OCI-M2 (cell line): ENCODE measurements at regions not wholly inside any gene's neighbourhood (a gene's known extent, or its start where the extent isn't known, plus 50 kb on each side); places are given as distances from the start of the nearest gene placed in this dataset.

ENCODE experiments used
- DNase-seq: peaks from one replicate; lab custom pipeline; 2025; ENCODE audit not compliant: unreplicated experiment; lab: John Stamatoyannopoulos, UW

DNA sequence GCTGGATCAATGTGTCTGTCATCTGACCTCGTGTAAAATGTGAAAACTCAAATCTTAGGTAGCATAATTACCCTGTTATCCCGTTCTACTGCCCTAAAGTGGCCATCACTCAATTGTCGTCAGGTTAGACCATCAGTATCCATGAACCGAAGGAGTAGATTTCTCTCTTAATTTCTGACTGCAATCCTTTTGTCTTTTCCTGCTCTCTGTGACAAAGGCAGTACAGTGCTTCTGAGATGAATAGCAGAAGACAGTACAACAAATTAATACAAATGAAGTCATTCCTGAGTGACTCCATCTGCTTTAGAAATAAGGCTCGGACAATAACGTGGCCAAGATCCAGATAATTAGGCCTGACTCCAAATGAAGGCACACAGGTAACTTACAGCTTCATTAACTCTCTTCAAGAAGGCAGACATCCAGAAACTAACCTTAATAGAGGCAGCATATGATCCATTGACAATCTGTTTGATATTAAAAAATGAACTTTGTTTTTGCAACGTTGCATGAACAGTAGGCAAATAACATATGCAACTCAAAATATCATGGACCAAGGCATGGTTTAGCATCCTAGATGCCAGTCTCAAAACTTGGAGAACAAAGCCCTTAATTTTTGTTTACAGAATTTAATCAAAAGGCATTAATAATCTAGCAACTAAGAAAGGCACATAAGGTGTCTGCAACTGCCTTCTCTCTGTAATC lies 96.7 kb upstream of the CDH20 start:
- no peak for DNase-seq

DNA sequence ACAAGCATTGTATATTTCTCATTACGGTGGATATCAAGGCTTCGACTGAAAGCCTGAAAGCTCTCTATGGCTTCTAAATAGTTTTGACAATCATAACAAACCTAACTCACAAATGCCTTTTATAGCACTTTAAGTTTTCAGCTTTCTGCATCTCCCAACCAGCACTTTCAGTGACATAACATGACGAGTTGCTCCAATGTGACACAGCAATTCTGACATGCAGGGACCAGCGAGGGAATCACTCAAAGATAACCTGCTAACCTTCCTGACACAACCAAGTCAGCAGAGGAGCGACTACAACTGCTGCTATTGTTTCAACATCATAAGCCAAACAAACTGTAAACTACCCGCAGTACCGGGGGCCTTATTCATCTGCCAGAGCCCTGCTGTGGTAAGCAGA lies 95.7 kb upstream of the CDH20 start:
- no peak for DNase-seq

DNA sequence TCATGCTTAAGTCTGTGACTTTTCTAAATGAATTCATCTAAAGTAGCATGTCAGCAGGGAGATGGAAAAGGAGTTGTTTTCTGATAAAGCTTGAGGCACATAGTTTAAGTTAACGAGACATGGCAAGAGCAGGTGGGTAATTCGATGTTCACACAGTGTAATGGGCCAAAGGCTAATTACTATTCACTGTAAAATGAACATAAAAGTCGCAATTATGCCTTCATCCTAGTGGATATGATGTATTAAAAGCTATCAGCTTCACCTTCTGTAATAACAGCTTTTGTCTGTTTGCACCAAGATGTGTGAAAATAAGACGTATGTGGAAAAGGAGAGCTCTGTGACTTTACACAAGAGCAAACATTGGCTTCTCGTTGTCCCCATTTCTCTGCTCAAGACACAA lies 94.2 kb upstream of the CDH20 start:
- DNase-seq, result no peak

DNA sequence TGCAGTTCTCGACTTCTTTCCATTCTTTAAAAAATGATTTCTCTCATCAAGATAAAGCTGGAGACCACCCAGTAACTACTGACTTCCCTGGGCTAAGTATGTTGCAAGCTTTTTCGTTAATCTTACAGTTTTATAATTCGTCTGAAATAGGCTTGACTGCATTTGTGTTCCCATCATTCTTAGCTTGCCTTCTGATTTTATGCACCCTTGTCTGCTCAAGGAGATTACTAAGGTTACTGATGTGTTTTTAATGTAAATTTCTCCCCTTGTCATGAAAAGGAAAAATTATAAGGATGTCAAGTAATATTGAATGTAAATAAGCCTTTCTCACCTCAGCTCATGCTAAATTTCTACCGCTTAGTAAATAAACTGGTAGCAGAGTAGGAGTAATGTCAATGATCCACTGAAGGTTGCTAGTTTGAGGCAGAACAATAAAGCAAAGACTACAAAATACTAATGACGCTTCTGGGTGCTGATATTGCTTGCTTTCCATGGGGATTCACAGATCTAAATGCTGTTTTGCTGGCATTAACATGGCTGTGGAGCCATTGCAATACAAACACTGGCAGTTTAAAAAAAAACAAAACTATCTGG lies 91.9 kb upstream of the CDH20 start:
- no peak for DNase-seq

DNA sequence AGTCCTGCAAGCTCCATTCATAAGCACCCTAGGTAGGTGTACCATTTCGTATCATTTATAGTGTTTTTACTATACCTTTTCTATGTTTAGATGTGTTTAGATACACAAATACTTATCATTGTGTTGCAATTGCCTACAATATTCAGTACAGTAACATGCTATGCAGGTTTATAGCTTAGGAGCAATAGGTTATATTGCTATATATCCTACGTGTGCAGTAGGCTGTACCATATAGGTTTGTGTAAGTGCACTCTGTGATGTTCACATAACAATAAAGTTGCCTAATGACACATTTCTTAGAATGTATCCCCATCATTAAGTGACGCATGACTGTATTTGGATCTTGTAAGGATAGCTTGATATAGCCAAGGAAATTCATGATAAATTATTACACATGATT lies 88.6 kb upstream of the CDH20 start:
- no peak for DNase-seq

DNA sequence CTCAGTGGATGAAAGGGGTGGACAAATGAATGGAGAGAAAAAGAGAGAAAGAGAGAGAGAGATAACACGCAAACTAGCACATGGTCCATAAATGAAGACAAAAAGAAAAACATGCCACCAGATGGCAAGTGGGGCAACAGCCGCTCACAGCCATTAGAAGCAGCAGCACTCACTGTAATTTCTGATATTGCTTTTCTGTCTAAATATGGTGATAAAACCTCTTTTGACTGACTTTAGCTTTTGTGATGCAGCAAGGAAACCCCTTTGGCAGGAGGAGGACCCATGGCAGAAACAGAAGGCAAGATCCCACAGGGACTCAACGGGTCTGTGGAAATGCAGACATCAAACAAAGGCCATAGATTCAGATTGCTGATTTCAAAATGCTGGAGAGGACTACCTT lies 88.0 kb upstream of the CDH20 start:
- DNase-seq, result no peak

DNA sequence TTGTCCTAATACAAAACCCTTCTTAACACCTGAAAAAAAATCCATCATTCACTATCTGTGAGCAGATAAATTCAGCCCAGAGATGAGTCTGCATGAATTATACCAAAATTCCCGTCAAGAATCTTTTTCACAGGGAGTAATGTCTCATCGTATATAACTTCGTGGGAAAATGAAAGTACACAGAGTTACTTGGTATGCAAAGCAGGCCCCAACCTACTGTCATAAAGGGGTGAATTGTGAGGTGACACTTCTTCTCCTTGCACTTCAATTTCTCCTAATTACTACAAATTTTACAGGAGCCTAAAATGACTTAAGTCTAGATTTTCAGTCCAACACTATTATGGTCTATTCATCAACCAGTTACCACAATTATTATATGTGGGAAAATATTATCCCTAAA lies 84.6 kb upstream of the CDH20 start:
- no peak for DNase-seq

DNA sequence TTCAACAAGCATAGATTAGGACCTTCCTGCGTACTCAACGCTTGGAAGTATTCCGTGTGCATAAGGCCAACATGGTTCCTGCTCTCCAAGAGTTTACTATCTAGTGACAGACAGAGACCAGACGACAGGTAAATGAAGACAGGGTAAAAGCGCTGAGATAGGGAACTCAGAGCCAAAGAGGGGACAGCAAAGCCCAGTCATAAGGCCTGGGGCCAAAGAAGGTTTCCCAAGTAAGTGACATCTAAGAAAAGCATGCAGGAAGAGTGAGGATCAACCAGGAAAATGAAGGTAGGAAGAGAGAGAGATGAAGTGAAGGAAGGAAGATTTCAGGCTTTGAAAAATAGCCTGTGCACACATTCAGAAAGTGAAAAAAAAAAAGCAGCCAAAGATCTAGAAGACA lies 76.9 kb upstream of the CDH20 start:
- DNase-seq, result no peak

DNA sequence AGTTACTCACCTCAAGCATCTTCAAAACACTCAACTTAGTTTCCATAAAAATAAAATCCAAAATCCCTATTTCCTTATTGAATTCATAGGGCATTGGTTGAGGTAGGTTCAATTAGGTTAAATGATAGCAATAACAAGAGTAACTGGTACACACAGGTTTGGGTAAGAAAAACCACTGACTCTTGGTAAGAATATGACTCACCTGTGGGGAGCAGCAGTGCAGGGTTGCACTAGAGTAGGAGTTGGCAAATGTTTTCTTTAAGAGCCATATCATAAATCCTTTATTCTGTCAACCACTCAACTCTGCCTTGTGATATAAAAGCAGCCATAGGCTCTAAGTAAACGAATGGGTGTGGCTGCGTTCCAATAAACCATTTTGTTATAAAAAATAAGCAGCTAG lies 71.4 kb upstream of the CDH20 start:
- DNase-seq, result no peak

DNA sequence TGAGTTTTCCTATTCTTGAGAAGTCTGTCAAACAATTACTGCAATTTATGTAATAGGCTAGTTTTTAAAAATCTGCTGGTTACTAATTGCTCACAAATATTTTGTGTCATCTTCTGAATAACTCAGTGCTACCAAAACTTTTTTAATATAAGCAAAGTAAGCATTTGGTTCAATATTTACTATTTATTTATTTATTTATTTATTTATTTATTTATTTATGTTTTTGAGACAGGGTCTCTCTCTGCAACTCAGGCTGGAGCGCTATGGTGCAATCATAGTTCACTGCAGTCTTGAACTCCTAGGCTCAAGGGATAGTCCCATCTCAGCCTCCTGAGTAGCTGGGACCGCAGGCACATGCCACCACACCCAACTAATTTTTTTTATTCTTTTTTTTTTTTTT lies 60.4 kb upstream of the CDH20 start:
- DNase-seq, result no peak

DNA sequence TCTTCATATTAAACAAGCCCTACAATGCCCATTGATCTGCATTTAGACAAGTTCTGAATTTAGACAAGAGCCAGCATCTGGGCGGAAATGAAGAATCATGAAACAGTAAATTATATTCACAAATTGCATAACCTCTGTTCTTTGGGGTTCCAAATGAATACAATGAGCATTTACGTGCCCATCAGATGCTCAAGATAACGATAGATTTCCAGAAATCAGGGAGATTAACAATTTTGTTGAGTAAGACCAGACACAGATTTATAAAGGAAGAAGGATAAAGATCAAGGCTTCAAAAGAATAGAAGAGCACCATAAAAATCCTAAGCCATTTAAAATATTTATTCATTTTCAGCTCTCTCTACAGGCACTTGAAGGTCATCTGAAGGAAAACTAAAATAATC lies 59.7 kb upstream of the CDH20 start:
- DNase-seq, result no peak

DNA sequence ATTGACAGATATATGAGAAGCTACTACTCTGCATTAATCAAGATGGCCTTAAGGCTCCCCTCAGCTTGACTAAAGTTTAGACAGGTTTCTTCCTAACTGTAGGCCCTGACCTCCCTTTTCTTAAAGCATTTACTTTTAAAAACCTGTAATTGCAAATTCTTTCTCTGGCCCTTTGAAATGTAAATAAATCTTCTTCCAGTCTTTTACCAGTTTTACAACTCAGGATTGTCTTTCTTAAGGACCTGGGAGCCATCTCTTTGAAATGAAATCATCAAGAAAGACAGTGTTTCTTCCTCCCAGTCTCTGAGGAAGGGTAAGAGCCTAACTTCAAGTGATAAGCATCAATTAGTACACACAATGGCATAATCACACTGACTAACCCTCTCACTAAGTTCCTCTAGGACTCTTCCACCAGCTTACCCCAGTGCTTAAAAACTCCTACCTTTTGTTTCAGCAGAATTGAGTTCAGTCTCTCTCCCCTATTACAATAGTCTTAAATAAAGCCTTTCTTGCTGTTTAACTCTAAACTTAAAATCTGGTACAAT lies 58.7 kb upstream of the CDH20 start:
- no peak for DNase-seq

DNA sequence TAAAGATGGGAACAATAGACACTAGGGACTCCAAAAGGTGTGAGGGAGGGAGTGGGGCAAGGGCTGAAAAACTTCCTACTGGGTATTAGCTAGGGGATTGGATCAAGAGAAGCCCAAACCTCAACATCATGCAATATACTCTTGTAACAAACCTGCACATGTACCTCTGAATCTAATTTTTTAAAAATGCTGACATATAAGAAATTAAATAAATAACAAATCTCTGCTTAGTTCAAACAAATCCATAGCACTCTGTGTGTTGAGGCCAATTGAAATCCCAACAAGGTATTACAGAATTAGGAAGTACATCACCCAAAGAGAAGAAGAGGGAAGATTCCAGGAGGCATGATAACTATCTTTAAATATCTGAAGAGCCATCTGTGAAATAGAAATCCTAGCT lies 55.4 kb upstream of the CDH20 start:
- DNase-seq, result no peak

DNA sequence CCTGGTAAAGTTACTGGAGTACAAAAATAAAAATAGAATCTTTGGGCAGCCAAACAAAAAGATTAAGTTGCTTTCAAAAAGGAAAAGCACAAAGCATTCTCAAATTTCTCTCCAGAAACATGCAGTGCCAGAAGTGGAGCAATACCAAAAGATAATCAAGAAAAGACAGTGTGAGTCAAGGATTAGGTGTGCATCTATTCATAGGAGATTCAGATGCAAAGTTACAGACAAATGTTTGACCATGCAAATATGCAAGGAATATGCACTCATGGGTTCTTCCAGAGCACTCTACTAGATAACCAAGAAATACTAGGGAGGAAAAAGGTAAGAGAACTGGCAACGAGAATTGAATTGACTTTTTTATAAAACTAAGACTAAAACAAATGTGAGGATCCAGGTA lies 51.8 kb upstream of the CDH20 start:
- no peak for DNase-seq

DNA sequence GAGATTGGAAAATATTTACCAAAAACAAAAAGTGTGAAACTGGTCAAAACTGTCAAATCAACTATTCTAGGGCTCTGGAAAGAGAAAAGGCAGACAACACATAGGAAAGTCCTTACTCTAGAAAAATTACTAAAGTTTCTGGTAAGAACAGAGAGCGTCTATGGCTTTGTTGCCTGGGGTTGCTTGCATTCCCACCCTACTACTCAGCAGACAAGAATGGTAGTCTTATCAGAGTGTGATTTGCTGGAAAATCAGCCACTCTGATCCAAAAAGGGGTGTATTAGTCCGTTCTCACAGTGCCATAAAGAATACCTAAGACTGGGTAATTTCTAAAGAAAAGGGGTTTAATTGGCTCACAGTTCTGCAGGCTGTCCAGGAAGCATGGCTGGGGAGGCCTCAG lies 50.3 kb upstream of the CDH20 start:
- no peak for DNase-seq
